ENCODE measurements at regions not wholly inside any gene's neighbourhood (a gene's known extent, or its start where the extent isn't known, plus 50 kb on each side); places are given as distances from the start of the nearest gene placed in this dataset.

DNA sequence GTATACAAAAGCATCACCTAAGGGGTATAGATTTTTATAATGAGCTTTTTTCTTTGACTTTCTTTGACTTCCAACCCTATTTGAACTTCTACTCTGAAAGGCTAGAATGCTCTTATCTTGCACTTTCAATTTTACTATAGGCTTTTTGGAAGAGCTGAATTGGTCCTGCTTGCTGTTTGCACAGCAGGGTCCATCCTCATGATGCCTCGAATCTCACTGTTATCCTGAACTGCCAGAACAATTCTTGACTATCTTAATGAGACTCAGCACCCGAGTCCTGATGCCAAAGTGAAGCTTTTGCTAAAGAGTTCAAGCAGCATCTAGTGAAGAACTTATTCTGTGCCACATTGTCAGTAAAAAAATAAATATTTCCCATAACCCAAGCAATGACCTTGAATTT is 488.3 kb upstream of the ANO5 start:
- TF ChIP-seq, protein P1, sequence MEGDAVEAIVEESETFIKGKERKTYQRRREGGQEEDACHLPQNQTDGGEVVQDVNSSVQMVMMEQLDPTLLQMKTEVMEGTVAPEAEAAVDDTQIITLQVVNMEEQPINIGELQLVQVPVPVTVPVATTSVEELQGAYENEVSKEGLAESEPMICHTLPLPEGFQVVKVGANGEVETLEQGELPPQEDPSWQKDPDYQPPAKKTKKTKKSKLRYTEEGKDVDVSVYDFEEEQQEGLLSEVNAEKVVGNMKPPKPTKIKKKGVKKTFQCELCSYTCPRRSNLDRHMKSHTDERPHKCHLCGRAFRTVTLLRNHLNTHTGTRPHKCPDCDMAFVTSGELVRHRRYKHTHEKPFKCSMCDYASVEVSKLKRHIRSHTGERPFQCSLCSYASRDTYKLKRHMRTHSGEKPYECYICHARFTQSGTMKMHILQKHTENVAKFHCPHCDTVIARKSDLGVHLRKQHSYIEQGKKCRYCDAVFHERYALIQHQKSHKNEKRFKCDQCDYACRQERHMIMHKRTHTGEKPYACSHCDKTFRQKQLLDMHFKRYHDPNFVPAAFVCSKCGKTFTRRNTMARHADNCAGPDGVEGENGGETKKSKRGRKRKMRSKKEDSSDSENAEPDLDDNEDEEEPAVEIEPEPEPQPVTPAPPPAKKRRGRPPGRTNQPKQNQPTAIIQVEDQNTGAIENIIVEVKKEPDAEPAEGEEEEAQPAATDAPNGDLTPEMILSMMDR (IDR thresholded peaks at IDR 0.05), result no peak
- TF ChIP-seq POLR2A (IDR thresholded peaks at IDR 0.05), result no peak

Data from body of pancreas (tissue), 4 donors.